Esophagus muscularis mucosa (tissue), 4 donors: ENCODE measurements at regions not wholly inside any gene's neighbourhood (a gene's known extent, or its start where the extent isn't known, plus 50 kb on each side); places are given as distances from the start of the nearest gene placed in this dataset.

Experiments
- DNase-seq: peaks from one replicate; pipeline ENCODE4 v3.0.0-alpha.2; 2017; ENCODE audit errors: extremely low spot score
- H3K27ac ChIP-seq, 4 donors: fragments of 200-600 bp; sonication (generic); replicated peaks in 1 of 4; 1 replicate in 3 of 4; 2 replicates in 1 of 4; pipeline ENCODE4 v1.5.1; 2016 to 2019; ENCODE audit warnings: mild to moderate bottlenecking in 1 of 4
- H3K27me3 ChIP-seq, 4 donors: fragments of 200-600 bp; sonication (generic); one replicate each; pipeline versions ENCODE4 v1.5.1 to v1.6.0; 2016 to 2019
- H3K36me3 ChIP-seq, 4 donors: fragments of 200-600 bp; sonication (generic); one replicate each; pipeline ENCODE4 v1.5.1; 2016 to 2019
- H3K4me1 ChIP-seq, 4 donors: fragments of 200-600 bp; sonication (generic); one replicate each; pipeline ENCODE4 v1.5.1; 2016 to 2019
- H3K4me3 ChIP-seq, 4 donors: fragments of 200-600 bp; sonication (generic); 1 replicate in 2 of 4; 2 replicates in 2 of 4; pipeline ENCODE4 v1.5.1; 2016 to 2019; ENCODE audit warnings: mild to moderate bottlenecking in 4 of 4, moderate library complexity in 1 of 4
- H3K9me3 ChIP-seq, 4 donors: fragments of 200-600 bp; sonication (generic); 1 replicate in 3 of 4; 2 replicates in 1 of 4; pipeline ENCODE4 v1.5.1; 2016 to 2019
- EP300 ChIP-seq: sonication (generic); formaldehyde crosslinking; IDR thresholded peaks from one replicate; pipeline ENCODE4 v1.6.1; 2017; ENCODE audit warnings: antibody characterized with exemption
- POLR2A ChIP-seq: fragments of 450-650 bp; IDR thresholded peaks from one replicate; pipeline ENCODE4 v1.6.1; 2017; ENCODE audit warnings: antibody characterized with exemption, moderate library complexity, mild to moderate bottlenecking, low read depth
- POLR2AphosphoS5 ChIP-seq, 2 donors: sonication (generic); formaldehyde crosslinking; IDR thresholded peaks; one replicate each; pipeline ENCODE4 v1.6.1; 2017; ENCODE audit warnings: antibody characterized with exemption in 2 of 2
- WGBS: methylation state at CpG from one replicate; pipeline ENCODE4 v1.1.5; 2018; 5-methylcytosine and 5-hydroxymethylcytosine counted together
- intact Hi-C: fragments of 100-400 bp; cut with DNase I; formaldehyde crosslinking; loops from one replicate; pipeline ENCODE4 v1.15.1; 2023
- TF ChIP-seq, protein P1 (sequence below), 3 experiments: fragments of 200-600 bp in 2 of 3; fragments of 450-650 bp in 1 of 3; sonication (generic) in 2 of 3; IDR thresholded peaks; one replicate each; pipeline ENCODE4 v1.5.1; 2017 to 2019; ENCODE audit warnings: antibody characterized with exemption in 3 of 3, mild to moderate bottlenecking in 2 of 3, moderate library complexity in 1 of 3

DNA sequence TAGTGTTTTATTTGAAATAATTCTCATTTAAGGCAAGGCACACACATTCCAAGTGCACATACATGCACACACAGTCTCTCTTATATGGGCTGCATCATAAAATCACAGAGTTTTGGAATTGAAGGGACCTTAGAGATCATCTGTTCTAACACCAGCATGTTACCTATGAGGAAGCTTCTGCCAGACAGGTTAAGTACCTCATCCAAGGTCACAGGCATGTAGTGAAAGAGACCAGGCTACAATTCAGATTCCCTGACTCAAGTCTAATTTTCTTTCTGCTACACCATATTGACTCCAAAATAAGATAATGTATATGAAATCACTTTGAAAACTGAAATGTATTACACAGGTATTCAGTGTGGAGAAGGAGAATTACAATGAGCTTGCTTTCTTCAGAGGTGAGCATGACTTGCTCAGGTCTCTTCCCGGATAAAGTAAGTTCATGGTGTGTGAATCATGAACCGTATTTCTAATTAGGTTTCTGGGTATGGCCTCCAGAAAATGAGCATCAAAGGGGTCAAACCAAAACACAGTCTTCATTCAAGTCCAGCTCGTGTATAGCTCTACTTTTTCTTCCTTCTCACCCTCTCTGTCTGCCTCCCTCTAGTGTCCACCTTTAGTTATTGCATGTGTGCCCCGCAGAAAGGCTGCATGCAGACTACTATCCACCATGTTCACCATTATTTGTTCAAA lies 411.9 kb downstream of the FUT8 start:
- no peak overlapping the region for H3K4me3 ChIP-seq
- H3K9me3 ChIP-seq: no peaks in the 10 kb centered on the region
- no peaks in the 10 kb centered on the region for H3K4me1 ChIP-seq
- no peaks in the 10 kb centered on the region for H3K36me3 ChIP-seq
- TF ChIP-seq, protein P1, sequence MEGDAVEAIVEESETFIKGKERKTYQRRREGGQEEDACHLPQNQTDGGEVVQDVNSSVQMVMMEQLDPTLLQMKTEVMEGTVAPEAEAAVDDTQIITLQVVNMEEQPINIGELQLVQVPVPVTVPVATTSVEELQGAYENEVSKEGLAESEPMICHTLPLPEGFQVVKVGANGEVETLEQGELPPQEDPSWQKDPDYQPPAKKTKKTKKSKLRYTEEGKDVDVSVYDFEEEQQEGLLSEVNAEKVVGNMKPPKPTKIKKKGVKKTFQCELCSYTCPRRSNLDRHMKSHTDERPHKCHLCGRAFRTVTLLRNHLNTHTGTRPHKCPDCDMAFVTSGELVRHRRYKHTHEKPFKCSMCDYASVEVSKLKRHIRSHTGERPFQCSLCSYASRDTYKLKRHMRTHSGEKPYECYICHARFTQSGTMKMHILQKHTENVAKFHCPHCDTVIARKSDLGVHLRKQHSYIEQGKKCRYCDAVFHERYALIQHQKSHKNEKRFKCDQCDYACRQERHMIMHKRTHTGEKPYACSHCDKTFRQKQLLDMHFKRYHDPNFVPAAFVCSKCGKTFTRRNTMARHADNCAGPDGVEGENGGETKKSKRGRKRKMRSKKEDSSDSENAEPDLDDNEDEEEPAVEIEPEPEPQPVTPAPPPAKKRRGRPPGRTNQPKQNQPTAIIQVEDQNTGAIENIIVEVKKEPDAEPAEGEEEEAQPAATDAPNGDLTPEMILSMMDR (IDR thresholded peaks at IDR 0.05): peak; percentile 83 to 96 (median 91)
- TF ChIP-seq POLR2A: no peak
- DNase-seq: no peak
- peaks cover 0 to 28% (median 0%) of the 10 kb centered on the region in 4 donors for H3K27me3 ChIP-seq
- no peak overlapping the region for H3K27ac ChIP-seq
- WGBS: 26% methylated on average over 4 of the region's 4 CpGs
- intact Hi-C loops: loop anchor here (1.0 to 10.0 kb wide), 3 partner anchors 413 to 840 kb away; partner anchors contain the start of gene FNTB

DNA sequence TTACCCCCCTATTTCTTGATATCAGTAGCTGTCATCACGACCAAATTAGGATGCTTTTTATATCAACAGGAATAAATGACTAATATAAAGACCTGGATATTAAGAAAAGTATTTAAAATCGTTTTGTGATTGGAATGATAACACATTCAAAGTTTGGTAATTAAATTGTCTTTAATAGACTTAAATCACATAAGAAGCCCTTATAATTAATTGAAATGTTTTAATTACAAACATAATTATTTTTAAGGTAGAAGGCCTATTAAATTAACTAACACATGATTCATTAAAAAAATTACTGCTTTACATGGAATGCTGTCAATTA lies 412.4 kb downstream of the FUT8 start:
- Histone ChIP-seq H3K4me3 (no peak overlapping the region), H3K36me3 (no peaks in the 10 kb centered on the region), H3K27me3 (peaks cover 0 to 24% (median 0%) of the 10 kb centered on the region in 4 donors), H3K4me1 (no peaks in the 10 kb centered on the region), H3K9me3 (no peaks in the 10 kb centered on the region), H3K27ac (no peak overlapping the region)
- no peak for DNase-seq
- intact Hi-C loops: loop anchor here (1.0 to 10.0 kb wide), 3 partner anchors 414 to 840 kb away; partner anchors contain the start of gene FNTB
- TF ChIP-seq POLR2A: no peak
- TF ChIP-seq EP300: no peak
- no peak for TF ChIP-seq POLR2AphosphoS5 (IDR thresholded peaks at IDR 0.05)
- TF ChIP-seq, protein P1 (IDR thresholded peaks at IDR 0.05): no peak
- 13% methylated on average over 2 of the region's 2 CpGs for WGBS

DNA sequence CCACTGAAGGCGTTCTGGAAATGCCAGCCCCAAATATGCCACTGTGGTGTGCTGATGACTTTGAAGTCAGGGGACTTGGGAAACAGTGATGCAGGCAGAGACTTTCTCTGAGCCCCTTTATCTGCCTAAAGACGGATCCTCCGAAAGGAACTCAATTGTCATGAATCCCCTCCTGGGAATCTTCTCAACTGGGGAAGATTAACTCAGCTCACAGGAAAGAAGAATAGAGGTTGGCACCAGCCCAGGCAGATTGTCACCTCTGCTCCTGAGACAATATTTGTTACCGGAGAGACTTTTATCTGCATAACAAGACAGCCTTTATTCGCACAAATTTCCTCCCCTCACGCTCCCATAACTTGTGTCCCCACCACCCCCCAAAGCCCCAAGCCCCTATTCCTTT lies 414.4 kb downstream of the FUT8 start:
- no peak overlapping the region for H3K4me3 ChIP-seq
- WGBS: 80% methylated on average over 6 of the region's 6 CpGs
- H3K4me1 ChIP-seq: no peaks in the 10 kb centered on the region
- H3K27ac ChIP-seq: no peak overlapping the region
- peaks cover 0 to 32% (median 0%) of the 10 kb centered on the region in 4 donors for H3K27me3 ChIP-seq
- DNase-seq: no peak
- intact Hi-C loops: loop anchor here (10.0 kb wide), 1 partner anchor 842 kb away; the partner anchor contains the start of gene FNTB
- no peaks in the 10 kb centered on the region for H3K9me3 ChIP-seq
- TF ChIP-seq EP300 (no peak), POLR2AphosphoS5 (IDR thresholded peaks at IDR 0.05) (no peak), POLR2A (no peak)
- TF ChIP-seq, protein P1 (IDR thresholded peaks at IDR 0.05): no peak
- H3K36me3 ChIP-seq: no peaks in the 10 kb centered on the region

DNA sequence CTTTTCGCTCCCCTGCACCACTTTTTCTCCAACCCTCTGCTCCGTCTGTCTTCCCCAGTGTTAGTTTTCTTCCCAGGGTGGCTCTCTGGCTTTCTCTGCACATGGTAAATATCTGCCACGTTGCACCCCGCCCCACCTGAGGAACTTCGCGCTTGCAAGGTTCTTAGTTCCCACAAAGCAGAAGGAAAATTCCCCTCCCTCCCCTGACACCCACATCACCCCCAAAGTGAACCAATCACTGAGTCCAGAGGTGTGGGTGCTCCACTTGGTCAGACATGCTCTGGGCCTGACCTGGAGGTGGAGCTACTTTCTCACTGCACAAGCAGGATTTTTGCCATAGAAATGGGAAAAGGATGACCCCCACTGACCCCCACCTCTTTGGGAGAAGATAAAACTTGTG lies 415.0 kb downstream of the FUT8 start:
- Histone ChIP-seq H3K9me3 (no peaks in the 10 kb centered on the region), H3K4me3 (no peak overlapping the region), H3K4me1 (no peaks in the 10 kb centered on the region), H3K36me3 (no peaks in the 10 kb centered on the region), H3K27me3 (peaks cover 0 to 32% (median 0%) of the 10 kb centered on the region in 4 donors), H3K27ac (no peak overlapping the region)
- intact Hi-C loops: loop anchor here (10.0 kb wide), 1 partner anchor 843 kb away; the partner anchor contains the start of gene FNTB
- WGBS: 72% methylated on average over 6 of the region's 6 CpGs
- no peak for TF ChIP-seq POLR2AphosphoS5 (IDR thresholded peaks at IDR 0.05)
- TF ChIP-seq, protein P1 (IDR thresholded peaks at IDR 0.05): no peak
- no peak for TF ChIP-seq EP300
- TF ChIP-seq POLR2A: no peak
- no peak for DNase-seq
